NK-92 treated with Interleukin-12 subunit alpha and Interleukin-12 subunit beta, amount 100 ng/mL, for 24 hours (cell line): ENCODE measurements at regions not wholly inside any gene's neighbourhood (a gene's known extent, or its start where the extent isn't known, plus 50 kb on each side); places are given as distances from the start of the nearest gene placed in this dataset.
"Not testable (repeated sequence)": the region's sequence is repeated elsewhere in the genome, so short reads cannot be mapped to it uniquely, and the experiment has no call there.

Experiments used
- DNase-seq: peaks from one replicate; lab custom pipeline; 2025; lab: John Stamatoyannopoulos, UW

GRCh38 chr6:85015396-85015990, 251.1 kb upstream of the TBX18 start:
- no peak for DNase-seq

GRCh38 chr6:85010865-85011264, 246.5 kb upstream of the TBX18 start:
- DNase-seq, result no peak

- DNase-seq, result no peak
Observed at GRCh38 chr6:85008296-85009009, 244.1 kb upstream of the TBX18 start.

- DNase-seq, result no peak
Observed at GRCh38 chr6:85006362-85006761, 242.0 kb upstream of the TBX18 start.

- DNase-seq, result no peak
Observed at GRCh38 chr6:85005494-85005893, 241.1 kb upstream of the TBX18 start.

- no peak for DNase-seq
Observed at GRCh38 chr6:85004361-85004995, 240.1 kb upstream of the TBX18 start.

- DNase-seq, result no peak
Observed at GRCh38 chr6:85002847-85003246, 238.4 kb upstream of the TBX18 start.

GRCh38 chr6:85000001-85000400, 235.6 kb upstream of the TBX18 start:
- DNase-seq, result no peak

- DNase-seq, result no peak
Observed at GRCh38 chr6:84998223-84998622, 233.8 kb upstream of the TBX18 start.

- DNase-seq, result not testable (repeated sequence)
Observed at GRCh38 chr6:84988766-84989165, 224.4 kb upstream of the TBX18 start.

- DNase-seq, result not testable (repeated sequence)
Observed at GRCh38 chr6:84985490-84985889, 221.1 kb upstream of the TBX18 start.

- no peak for DNase-seq
Observed at GRCh38 chr6:84979541-84979940, 215.1 kb upstream of the TBX18 start.

GRCh38 chr6:84977363-84977705, 212.9 kb upstream of the TBX18 start:
- no peak for DNase-seq

GRCh38 chr6:84976526-84977362, 212.3 kb upstream of the TBX18 start:
- no peak for DNase-seq

- DNase-seq, result no peak
Observed at GRCh38 chr6:84975316-84975715, 210.9 kb upstream of the TBX18 start.

GRCh38 chr6:84973606-84974005, 209.2 kb upstream of the TBX18 start:
- DNase-seq, result no peak

GRCh38 chr6:84967965-84968364, 203.6 kb upstream of the TBX18 start:
- DNase-seq, result no peak

GRCh38 chr6:84967389-84967788, 203.0 kb upstream of the TBX18 start:
- DNase-seq, result no peak

GRCh38 chr6:84953111-84953755, 188.8 kb upstream of the TBX18 start:
- no peak for DNase-seq

GRCh38 chr6:84944926-84945325, 180.5 kb upstream of the TBX18 start:
- DNase-seq, result not testable (repeated sequence)

GRCh38 chr6:84943905-84944304, 179.5 kb upstream of the TBX18 start:
- DNase-seq, result no peak

GRCh38 chr6:84941609-84942008, 177.2 kb upstream of the TBX18 start:
- DNase-seq, result not testable (repeated sequence)
